GM06990 (cell line): ENCODE measurements at regions not wholly inside any gene's neighbourhood (a gene's known extent, or its start where the extent isn't known, plus 50 kb on each side); places are given as distances from the start of the nearest gene placed in this dataset.

Experiments
- DNase-seq: peaks from one replicate; pipeline ENCODE4 v3.0.0-alpha.2; 2011; ENCODE audit not compliant: insufficient read length; ENCODE audit errors: extremely low read depth
- H3K27me3 ChIP-seq: replicated peaks from 2 replicates; pipeline ENCODE4 v1.6.0; 2011; ENCODE audit warnings: low read length; ENCODE audit not compliant: control insufficient read depth, insufficient read depth
- H3K36me3 ChIP-seq: 2 replicates; pipeline ENCODE4 v1.5.1; 2011; ENCODE audit warnings: low read length; ENCODE audit not compliant: control insufficient read depth, insufficient read depth
- H3K4me3 ChIP-seq: replicated peaks from 2 replicates; pipeline ENCODE4 v1.5.1; 2011; ENCODE audit warnings: low read depth, mild to moderate bottlenecking, control low read depth, low read length
- TF ChIP-seq, protein P1 (sequence below): IDR thresholded peaks from 2 replicates; pipeline ENCODE4 v1.5.1; 2011; ENCODE audit warnings: low read length, control low read depth, mild to moderate bottlenecking, inconsistent platforms; ENCODE audit not compliant: insufficient read depth, poor library complexity, severe bottlenecking

DNA sequence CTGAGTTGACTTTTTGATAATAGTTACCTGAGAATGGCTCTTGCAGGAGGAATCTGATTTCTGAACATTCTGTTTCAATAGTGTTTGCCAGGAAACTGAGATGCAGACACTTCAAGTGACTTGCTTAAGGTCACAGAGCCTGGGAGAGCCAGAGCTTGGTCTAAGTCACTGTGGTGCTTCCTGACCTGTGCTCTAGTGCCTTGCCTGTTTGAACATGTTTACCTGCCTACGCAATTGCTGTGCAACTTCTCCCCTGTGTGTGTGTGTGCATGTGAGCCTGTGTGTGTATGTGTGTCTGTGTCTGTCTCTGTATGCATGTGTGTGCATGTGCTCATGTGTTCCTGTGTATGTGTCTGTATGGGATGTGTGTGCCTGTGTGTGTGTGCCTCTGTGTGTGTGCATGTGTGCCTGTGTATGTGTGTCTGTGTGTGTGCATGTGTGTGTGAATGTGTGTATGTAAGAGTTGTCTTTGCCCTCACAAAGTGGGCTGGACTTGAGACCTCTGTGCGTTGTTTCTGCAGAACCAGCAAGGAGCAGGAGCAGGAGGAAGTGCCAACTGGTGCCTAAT, 185.8 kb downstream of the GADD45G start:
- H3K27me3 ChIP-seq: no peaks in the 10 kb centered on the region; the same call in 1 of the 2 replicates
- DNase-seq: no peak
- TF ChIP-seq, protein P1, sequence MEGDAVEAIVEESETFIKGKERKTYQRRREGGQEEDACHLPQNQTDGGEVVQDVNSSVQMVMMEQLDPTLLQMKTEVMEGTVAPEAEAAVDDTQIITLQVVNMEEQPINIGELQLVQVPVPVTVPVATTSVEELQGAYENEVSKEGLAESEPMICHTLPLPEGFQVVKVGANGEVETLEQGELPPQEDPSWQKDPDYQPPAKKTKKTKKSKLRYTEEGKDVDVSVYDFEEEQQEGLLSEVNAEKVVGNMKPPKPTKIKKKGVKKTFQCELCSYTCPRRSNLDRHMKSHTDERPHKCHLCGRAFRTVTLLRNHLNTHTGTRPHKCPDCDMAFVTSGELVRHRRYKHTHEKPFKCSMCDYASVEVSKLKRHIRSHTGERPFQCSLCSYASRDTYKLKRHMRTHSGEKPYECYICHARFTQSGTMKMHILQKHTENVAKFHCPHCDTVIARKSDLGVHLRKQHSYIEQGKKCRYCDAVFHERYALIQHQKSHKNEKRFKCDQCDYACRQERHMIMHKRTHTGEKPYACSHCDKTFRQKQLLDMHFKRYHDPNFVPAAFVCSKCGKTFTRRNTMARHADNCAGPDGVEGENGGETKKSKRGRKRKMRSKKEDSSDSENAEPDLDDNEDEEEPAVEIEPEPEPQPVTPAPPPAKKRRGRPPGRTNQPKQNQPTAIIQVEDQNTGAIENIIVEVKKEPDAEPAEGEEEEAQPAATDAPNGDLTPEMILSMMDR: no peak
- H3K36me3 ChIP-seq: no peaks in the 10 kb centered on the region
- H3K4me3 ChIP-seq: no peak overlapping the region

DNA sequence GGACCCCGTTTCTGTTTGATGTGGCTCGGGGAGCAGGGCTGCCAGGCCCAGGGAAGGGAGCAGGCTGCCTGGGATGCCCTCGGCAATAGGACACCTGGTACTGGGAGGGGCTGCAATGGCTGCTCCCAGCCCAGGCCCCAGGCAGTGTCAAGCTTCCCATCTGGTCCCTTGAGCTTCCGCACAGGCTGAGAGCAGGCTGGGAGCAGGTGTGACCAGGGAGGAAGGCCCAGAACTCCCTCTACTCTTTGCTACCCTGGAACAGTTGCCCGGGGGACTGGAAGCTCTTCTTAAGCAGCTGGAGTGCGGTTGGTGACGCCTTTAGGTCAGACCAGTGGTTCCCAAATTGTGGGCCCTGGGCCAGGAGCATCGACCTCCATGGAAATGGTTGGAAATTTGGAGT, 186.9 kb downstream of the GADD45G start:
- TF ChIP-seq, protein P1: no peak
- Histone ChIP-seq H3K27me3 (no peaks in the 10 kb centered on the region; the same call in 1 of the 2 replicates), H3K4me3 (no peak overlapping the region), H3K36me3 (no peaks in the 10 kb centered on the region)
- DNase-seq: no peak

- H3K36me3 ChIP-seq: no peaks in the 10 kb centered on the region
- TF ChIP-seq, protein P1: no peak
- DNase-seq: no peak
- H3K27me3 ChIP-seq: no peaks in the 10 kb centered on the region; the same call in 1 of the 2 replicates
- H3K4me3 ChIP-seq: no peak overlapping the region
Observed at GRCh38 chr9:89792189-89793123, 187.6 kb downstream of the GADD45G start.

GRCh38 chr9:89793124-89793495, 188.3 kb downstream of the GADD45G start:
- no peak for DNase-seq
- Histone ChIP-seq H3K27me3 (no peaks in the 10 kb centered on the region; the same call in 1 of the 2 replicates), H3K36me3 (no peaks in the 10 kb centered on the region), H3K4me3 (no peak overlapping the region)
- TF ChIP-seq, protein P1: no peak

GRCh38 chr9:89793551-89793950, 188.7 kb downstream of the GADD45G start:
- DNase-seq: no peak
- H3K4me3 ChIP-seq: no peak overlapping the region
- H3K27me3 ChIP-seq: no peaks in the 10 kb centered on the region; the same call in 1 of the 2 replicates
- H3K36me3 ChIP-seq: no peaks in the 10 kb centered on the region
- TF ChIP-seq, protein P1: no peak
